Breast epithelium (tissue), 3 donors: ENCODE measurements at regions not wholly inside any gene's neighbourhood (a gene's known extent, or its start where the extent isn't known, plus 50 kb on each side); places are given as distances from the start of the nearest gene placed in this dataset.

Experiments used
- POLR2A ChIP-seq: fragments of 450-650 bp; IDR thresholded peaks from one replicate; pipeline ENCODE4 v1.6.1; 2016; ENCODE audit warnings: antibody characterized with exemption, mild to moderate bottlenecking, moderate library complexity
- TF ChIP-seq, protein P1 (sequence below), 3 donors: fragments of 450-650 bp; IDR thresholded peaks; one replicate each; pipeline ENCODE4 v1.5.1; 2016 to 2017; ENCODE audit warnings: antibody characterized with exemption in 3 of 3, mild to moderate bottlenecking in 3 of 3, moderate library complexity in 3 of 3

DNA sequence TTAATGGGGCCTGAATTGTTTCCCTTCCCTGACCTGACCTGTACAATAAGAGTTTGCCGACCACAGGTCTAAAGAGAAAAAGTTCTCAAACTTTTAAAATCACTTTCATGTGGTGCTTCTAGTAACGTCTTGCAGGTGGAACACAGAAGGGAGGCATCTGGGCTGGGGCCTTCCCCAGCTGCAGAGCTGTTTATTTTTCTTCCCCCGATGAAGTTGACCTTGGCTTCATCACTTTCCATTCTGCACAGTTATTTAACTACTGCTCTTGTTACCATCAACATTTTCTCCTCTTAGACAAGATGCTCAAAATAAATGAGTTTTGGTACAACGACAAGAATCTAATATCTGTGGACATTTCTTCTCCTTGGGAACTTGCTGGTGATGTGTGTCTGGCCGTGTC lies 181.7 kb downstream of the HERPUD2 start:
- TF ChIP-seq, protein P1, sequence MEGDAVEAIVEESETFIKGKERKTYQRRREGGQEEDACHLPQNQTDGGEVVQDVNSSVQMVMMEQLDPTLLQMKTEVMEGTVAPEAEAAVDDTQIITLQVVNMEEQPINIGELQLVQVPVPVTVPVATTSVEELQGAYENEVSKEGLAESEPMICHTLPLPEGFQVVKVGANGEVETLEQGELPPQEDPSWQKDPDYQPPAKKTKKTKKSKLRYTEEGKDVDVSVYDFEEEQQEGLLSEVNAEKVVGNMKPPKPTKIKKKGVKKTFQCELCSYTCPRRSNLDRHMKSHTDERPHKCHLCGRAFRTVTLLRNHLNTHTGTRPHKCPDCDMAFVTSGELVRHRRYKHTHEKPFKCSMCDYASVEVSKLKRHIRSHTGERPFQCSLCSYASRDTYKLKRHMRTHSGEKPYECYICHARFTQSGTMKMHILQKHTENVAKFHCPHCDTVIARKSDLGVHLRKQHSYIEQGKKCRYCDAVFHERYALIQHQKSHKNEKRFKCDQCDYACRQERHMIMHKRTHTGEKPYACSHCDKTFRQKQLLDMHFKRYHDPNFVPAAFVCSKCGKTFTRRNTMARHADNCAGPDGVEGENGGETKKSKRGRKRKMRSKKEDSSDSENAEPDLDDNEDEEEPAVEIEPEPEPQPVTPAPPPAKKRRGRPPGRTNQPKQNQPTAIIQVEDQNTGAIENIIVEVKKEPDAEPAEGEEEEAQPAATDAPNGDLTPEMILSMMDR (IDR thresholded peaks at IDR 0.05) = no peak
- TF ChIP-seq POLR2A = no peak
